HEK293 (cell line): ENCODE measurements at regions not wholly inside any gene's neighbourhood (a gene's known extent, or its start where the extent isn't known, plus 50 kb on each side); places are given as distances from the start of the nearest gene placed in this dataset.

ENCODE experiments used
- CTCF ChIA-PET: fragments of 350-600 bp; formaldehyde crosslinking; extraction: SDS; loops from one replicate; lab custom pipeline; 2021; ENCODE audit warnings: antibody characterized with exemption; lab: Yijun Ruan, JAX
- POLR2A ChIA-PET: fragments of 300-600 bp; formaldehyde crosslinking; extraction: SDS; loops from one replicate; lab custom pipeline; 2020; ENCODE audit warnings: antibody characterized with exemption, inconsistent platforms; lab: Yijun Ruan, JAX
- H3K27ac ChIP-seq: fragments of 200-500 bp; sonication (Bioruptor generic); 2 replicates; pipeline ENCODE4 v1.5.1; 2014; ENCODE audit warnings: low read depth, low read length, control low read depth, inconsistent platforms; ENCODE audit errors: extremely low read depth
- H3K36me3 ChIP-seq, 2 experiments: fragments of 200-500 bp in 1 of 2; sonication (Bioruptor generic) in 1 of 2; 1 replicate in 1 of 2; 2 replicates in 1 of 2; pipeline ENCODE4 v1.5.1; 2014 to 2017; ENCODE audit warnings: inconsistent platforms in 2 of 2, low read length in 2 of 2; ENCODE audit not compliant: control insufficient read depth in 2 of 2, insufficient read depth in 1 of 2
- H3K4me1 ChIP-seq: fragments of 200-500 bp; sonication (Bioruptor generic); 2 replicates; pipeline ENCODE4 v1.5.1; 2014; ENCODE audit warnings: mild to moderate bottlenecking, low read length, inconsistent platforms; ENCODE audit not compliant: control insufficient read depth, insufficient read depth
- H3K4me3 ChIP-seq: 2 replicates; pipeline ENCODE4 v1.5.1; 2011; ENCODE audit warnings: low read depth, mild to moderate bottlenecking, control low read depth, low read length, moderate library complexity
- H3K9me3 ChIP-seq: fragments of 200-500 bp; sonication (Bioruptor generic); 2 replicates; pipeline ENCODE4 v1.5.1; 2014; ENCODE audit warnings: low read depth, low read length, inconsistent platforms; ENCODE audit not compliant: control insufficient read depth, insufficient read depth
- BCL11B ChIP-seq: fragments of 450-650 bp; formaldehyde crosslinking; IDR thresholded peaks from 2 replicates; pipeline ENCODE4 v1.5.1; 2016; ENCODE audit warnings: low read depth, missing biosample characterization, missing genetic modification characterization
- EGR2 ChIP-seq: fragments of 450-650 bp; formaldehyde crosslinking; IDR thresholded peaks from 2 replicates; pipeline ENCODE4 v1.5.1; 2016; ENCODE audit warnings: low read depth, missing biosample characterization, missing genetic modification characterization
- KLF1 ChIP-seq: fragments of 450-650 bp; formaldehyde crosslinking; IDR thresholded peaks from 2 replicates; pipeline ENCODE4 v1.5.1; 2016; ENCODE audit warnings: missing biosample characterization, missing genetic modification characterization
- KLF9 ChIP-seq: fragments of 450-650 bp; formaldehyde crosslinking; IDR thresholded peaks from 2 replicates; pipeline ENCODE4 v1.5.1; 2016; ENCODE audit warnings: missing biosample characterization, missing genetic modification characterization, low read depth
- MYNN ChIP-seq: fragments of 450-650 bp; formaldehyde crosslinking; IDR thresholded peaks from 2 replicates; pipeline ENCODE4 v1.5.1; 2016; ENCODE audit warnings: missing biosample characterization, missing genetic modification characterization, borderline replicate concordance
- OVOL3 ChIP-seq: fragments of 450-650 bp; formaldehyde crosslinking; IDR thresholded peaks from 2 replicates; pipeline ENCODE4 v1.5.1; 2016; ENCODE audit warnings: missing biosample characterization, missing genetic modification characterization
- RBAK ChIP-seq: fragments of 450-650 bp; formaldehyde crosslinking; IDR thresholded peaks from 2 replicates; pipeline ENCODE4 v1.5.1; 2016; ENCODE audit warnings: missing biosample characterization, missing genetic modification characterization
- SCRT2 ChIP-seq: fragments of 450-650 bp; formaldehyde crosslinking; IDR thresholded peaks from 2 replicates; pipeline ENCODE4 v1.5.1; 2016; ENCODE audit warnings: missing biosample characterization, missing genetic modification characterization
- WT1 ChIP-seq: fragments of 450-650 bp; formaldehyde crosslinking; IDR thresholded peaks from 2 replicates; pipeline ENCODE4 v1.5.1; 2016; ENCODE audit warnings: missing biosample characterization, missing genetic modification characterization
- ZFHX2 ChIP-seq: fragments of 450-650 bp; formaldehyde crosslinking; conservative IDR thresholded peaks from 2 replicates; pipeline ENCODE4 v1.5.1; 2016; ENCODE audit warnings: missing biosample characterization, missing genetic modification characterization
- ZNF16 ChIP-seq: fragments of 450-650 bp; formaldehyde crosslinking; IDR thresholded peaks from 2 replicates; pipeline ENCODE4 v1.5.1; 2016; ENCODE audit warnings: low read depth, missing biosample characterization, missing genetic modification characterization
- ZNF280D ChIP-seq: fragments of 450-650 bp; formaldehyde crosslinking; IDR thresholded peaks from 2 replicates; pipeline ENCODE4 v1.5.1; 2016; ENCODE audit warnings: missing biosample characterization, missing genetic modification characterization
- ZNF366 ChIP-seq: fragments of 450-650 bp; formaldehyde crosslinking; conservative IDR thresholded peaks from 2 replicates; pipeline ENCODE4 v1.5.1; 2016; ENCODE audit warnings: missing biosample characterization, missing genetic modification characterization
- ZNF404 ChIP-seq: fragments of 450-650 bp; formaldehyde crosslinking; IDR thresholded peaks from 2 replicates; pipeline ENCODE4 v1.5.1; 2017; ENCODE audit warnings: missing biosample characterization, missing genetic modification characterization
- ZNF416 ChIP-seq: fragments of 450-650 bp; formaldehyde crosslinking; IDR thresholded peaks from 2 replicates; pipeline ENCODE4 v1.5.1; 2016; ENCODE audit warnings: missing biosample characterization, missing genetic modification characterization
- ZNF423 ChIP-seq: fragments of 450-650 bp; formaldehyde crosslinking; IDR thresholded peaks from 2 replicates; pipeline ENCODE4 v1.5.1; 2016; ENCODE audit warnings: missing biosample characterization, missing genetic modification characterization
- ZNF426 ChIP-seq: fragments of 450-650 bp; formaldehyde crosslinking; IDR thresholded peaks from 2 replicates; pipeline ENCODE4 v1.5.1; 2017; ENCODE audit warnings: missing biosample characterization, missing genetic modification characterization, mild to moderate bottlenecking, inconsistent platforms, moderate library complexity
- ZNF449 ChIP-seq: fragments of 450-650 bp; formaldehyde crosslinking; IDR thresholded peaks from 2 replicates; pipeline ENCODE4 v1.5.1; 2017; ENCODE audit warnings: missing biosample characterization, mild to moderate bottlenecking, missing genetic modification characterization, moderate library complexity
- ZNF514 ChIP-seq: fragments of 450-650 bp; formaldehyde crosslinking; IDR thresholded peaks from 2 replicates; pipeline ENCODE4 v1.5.1; 2016; ENCODE audit warnings: missing biosample characterization, missing genetic modification characterization
- ZNF560 ChIP-seq: fragments of 450-650 bp; formaldehyde crosslinking; IDR thresholded peaks from 2 replicates; pipeline ENCODE4 v1.5.1; 2017; ENCODE audit warnings: missing biosample characterization, missing genetic modification characterization, borderline replicate concordance
- ZNF610 ChIP-seq: fragments of 450-650 bp; formaldehyde crosslinking; IDR thresholded peaks from 2 replicates; pipeline ENCODE4 v1.5.1; 2016; ENCODE audit warnings: missing biosample characterization, missing genetic modification characterization, borderline replicate concordance
- ZNF623 ChIP-seq: fragments of 450-650 bp; formaldehyde crosslinking; IDR thresholded peaks from 2 replicates; pipeline ENCODE4 v1.5.1; 2016; ENCODE audit warnings: missing biosample characterization, missing genetic modification characterization
- ZNF664 ChIP-seq: fragments of 450-650 bp; formaldehyde crosslinking; IDR thresholded peaks from 2 replicates; pipeline ENCODE4 v1.5.1; 2016; ENCODE audit warnings: missing biosample characterization, missing genetic modification characterization
- ZNF76 ChIP-seq: fragments of 450-650 bp; formaldehyde crosslinking; IDR thresholded peaks from 2 replicates; pipeline ENCODE4; 2016; ENCODE audit warnings: low read depth, missing biosample characterization, missing genetic modification characterization, borderline replicate concordance
- TF ChIP-seq, protein P1 (sequence below): fragments of 450-650 bp; formaldehyde crosslinking; IDR thresholded peaks from 2 replicates; pipeline ENCODE4 v1.5.1; 2017; ENCODE audit warnings: missing biosample characterization, missing genetic modification characterization
- TF ChIP-seq, protein P2 (sequence below): fragments of 450-650 bp; formaldehyde crosslinking; IDR thresholded peaks from 2 replicates; pipeline ENCODE4 v1.5.1; 2016; ENCODE audit warnings: missing biosample characterization, missing genetic modification characterization

- Histone ChIP-seq H3K4me1 (peaks cover under 1% of the 10 kb centered on the region; the same call in 1 of the 2 replicates), H3K27ac (no peak overlapping the region), H3K36me3 (no peaks in the 10 kb centered on the region; a peak in 1 of 3 replicates), H3K9me3 (no peaks in the 10 kb centered on the region), H3K4me3 (no peak overlapping the region)
- TF ChIP-seq KLF1 (no peak), ZNF449 (tag by site-specific recombination) (no peak), ZNF404 (tag by site-specific recombination) (no peak), WT1 (tag by site-specific recombination) (no peak), RBAK (tag by site-specific recombination) (no peak), ZNF366 (tag by site-specific recombination) (no peak), OVOL3 (tag by site-specific recombination) (no peak), ZFHX2 (tag by site-specific recombination) (no peak), EGR2 (no peak), MYNN (no peak), ZNF664 (no peak)
- TF ChIP-seq, protein P1, sequence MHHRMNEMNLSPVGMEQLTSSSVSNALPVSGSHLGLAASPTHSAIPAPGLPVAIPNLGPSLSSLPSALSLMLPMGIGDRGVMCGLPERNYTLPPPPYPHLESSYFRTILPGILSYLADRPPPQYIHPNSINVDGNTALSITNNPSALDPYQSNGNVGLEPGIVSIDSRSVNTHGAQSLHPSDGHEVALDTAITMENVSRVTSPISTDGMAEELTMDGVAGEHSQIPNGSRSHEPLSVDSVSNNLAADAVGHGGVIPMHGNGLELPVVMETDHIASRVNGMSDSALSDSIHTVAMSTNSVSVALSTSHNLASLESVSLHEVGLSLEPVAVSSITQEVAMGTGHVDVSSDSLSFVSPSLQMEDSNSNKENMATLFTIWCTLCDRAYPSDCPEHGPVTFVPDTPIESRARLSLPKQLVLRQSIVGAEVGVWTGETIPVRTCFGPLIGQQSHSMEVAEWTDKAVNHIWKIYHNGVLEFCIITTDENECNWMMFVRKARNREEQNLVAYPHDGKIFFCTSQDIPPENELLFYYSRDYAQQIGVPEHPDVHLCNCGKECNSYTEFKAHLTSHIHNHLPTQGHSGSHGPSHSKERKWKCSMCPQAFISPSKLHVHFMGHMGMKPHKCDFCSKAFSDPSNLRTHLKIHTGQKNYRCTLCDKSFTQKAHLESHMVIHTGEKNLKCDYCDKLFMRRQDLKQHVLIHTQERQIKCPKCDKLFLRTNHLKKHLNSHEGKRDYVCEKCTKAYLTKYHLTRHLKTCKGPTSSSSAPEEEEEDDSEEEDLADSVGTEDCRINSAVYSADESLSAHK (tag by site-specific recombination) = no peak
- TF ChIP-seq, protein P2, sequence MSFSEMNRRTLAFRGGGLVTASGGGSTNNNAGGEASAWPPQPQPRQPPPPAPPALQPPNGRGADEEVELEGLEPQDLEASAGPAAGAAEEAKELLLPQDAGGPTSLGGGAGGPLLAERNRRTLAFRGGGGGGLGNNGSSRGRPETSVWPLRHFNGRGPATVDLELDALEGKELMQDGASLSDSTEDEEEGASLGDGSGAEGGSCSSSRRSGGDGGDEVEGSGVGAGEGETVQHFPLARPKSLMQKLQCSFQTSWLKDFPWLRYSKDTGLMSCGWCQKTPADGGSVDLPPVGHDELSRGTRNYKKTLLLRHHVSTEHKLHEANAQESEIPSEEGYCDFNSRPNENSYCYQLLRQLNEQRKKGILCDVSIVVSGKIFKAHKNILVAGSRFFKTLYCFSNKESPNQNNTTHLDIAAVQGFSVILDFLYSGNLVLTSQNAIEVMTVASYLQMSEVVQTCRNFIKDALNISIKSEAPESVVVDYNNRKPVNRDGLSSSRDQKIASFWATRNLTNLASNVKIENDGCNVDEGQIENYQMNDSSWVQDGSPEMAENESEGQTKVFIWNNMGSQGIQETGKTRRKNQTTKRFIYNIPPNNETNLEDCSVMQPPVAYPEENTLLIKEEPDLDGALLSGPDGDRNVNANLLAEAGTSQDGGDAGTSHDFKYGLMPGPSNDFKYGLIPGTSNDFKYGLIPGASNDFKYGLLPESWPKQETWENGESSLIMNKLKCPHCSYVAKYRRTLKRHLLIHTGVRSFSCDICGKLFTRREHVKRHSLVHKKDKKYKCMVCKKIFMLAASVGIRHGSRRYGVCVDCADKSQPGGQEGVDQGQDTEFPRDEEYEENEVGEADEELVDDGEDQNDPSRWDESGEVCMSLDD = no peak
- ChIA-PET POLR2A (no interaction called here), CTCF (no interaction called here)
Measured at GRCh38 chr10:20949967-20950366, 52.9 kb upstream of the NEBL start.

DNA sequence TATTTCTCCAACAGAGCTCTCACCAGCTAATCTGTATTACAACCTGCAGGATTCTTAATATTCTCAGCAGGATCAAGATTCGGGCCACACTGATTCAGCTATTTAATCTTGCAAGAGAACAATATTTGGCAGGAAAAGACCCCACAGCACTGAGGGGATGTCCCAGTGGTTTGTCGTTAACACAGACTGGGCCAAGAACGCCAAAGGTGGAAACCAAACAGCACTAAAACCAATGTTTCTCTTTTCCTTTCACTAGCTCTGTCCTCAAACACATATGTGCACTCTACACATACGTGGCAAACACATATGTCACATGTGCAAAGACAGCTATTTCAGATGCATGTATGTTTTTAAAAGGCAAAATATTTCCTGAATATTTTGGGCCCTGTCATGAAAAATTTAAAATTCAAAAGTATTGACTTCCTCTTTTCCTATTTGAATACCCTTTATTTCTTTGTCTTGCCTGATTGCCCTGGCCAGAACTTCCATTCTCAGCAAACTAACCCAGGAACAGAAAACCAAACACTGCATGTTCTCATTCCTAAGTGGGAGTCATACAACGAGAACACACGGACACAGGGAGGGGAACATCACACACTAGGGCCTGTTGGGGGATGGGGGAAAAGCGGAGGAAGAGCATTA is 51.7 kb upstream of the NEBL start:
- ChIA-PET POLR2A (no interaction called here), CTCF (no interaction called here)
- H3K27ac ChIP-seq = no peak overlapping the region
- no peaks in the 10 kb centered on the region for H3K4me1 ChIP-seq
- no peak overlapping the region for H3K4me3 ChIP-seq
- H3K9me3 ChIP-seq = no peaks in the 10 kb centered on the region
- TF ChIP-seq ZNF280D (tag by site-specific recombination) = no peak
- TF ChIP-seq ZNF416 = no peak
- no peak for TF ChIP-seq ZNF16 (tag by site-specific recombination)
- TF ChIP-seq ZNF610 = no peak
- no peak for TF ChIP-seq KLF9
- TF ChIP-seq ZNF623 (tag by site-specific recombination) = no peak
- TF ChIP-seq SCRT2 = no peak
- no peak for TF ChIP-seq ZNF423 (tag by site-specific recombination)
- TF ChIP-seq ZNF514 (tag by site-specific recombination) = no peak
- TF ChIP-seq ZNF560 = no peak
- TF ChIP-seq ZNF76 (tag by site-specific recombination) = no peak
- TF ChIP-seq ZNF426 (tag by site-specific recombination) = no peak
- TF ChIP-seq BCL11B (tag by site-specific recombination) = no peak
- TF ChIP-seq, all 188 proteins: peak for 0
- no peaks in the 10 kb centered on the region; a peak in 1 of 3 replicates for H3K36me3 ChIP-seq
